GM19035 (cell line): ENCODE measurements at regions not wholly inside any gene's neighbourhood (a gene's known extent, or its start where the extent isn't known, plus 50 kb on each side); places are given as distances from the start of the nearest gene placed in this dataset.
"Not testable (repeated sequence)": the region's sequence is repeated elsewhere in the genome, so short reads cannot be mapped to it uniquely, and the experiment has no call there.

Experiments used
- ATAC-seq: cut with Tn5 transposase; IDR thresholded peaks from one replicate; pipeline ENCODE4 v1.9.1; 2021; ENCODE audit not compliant: unreplicated experiment

DNA sequence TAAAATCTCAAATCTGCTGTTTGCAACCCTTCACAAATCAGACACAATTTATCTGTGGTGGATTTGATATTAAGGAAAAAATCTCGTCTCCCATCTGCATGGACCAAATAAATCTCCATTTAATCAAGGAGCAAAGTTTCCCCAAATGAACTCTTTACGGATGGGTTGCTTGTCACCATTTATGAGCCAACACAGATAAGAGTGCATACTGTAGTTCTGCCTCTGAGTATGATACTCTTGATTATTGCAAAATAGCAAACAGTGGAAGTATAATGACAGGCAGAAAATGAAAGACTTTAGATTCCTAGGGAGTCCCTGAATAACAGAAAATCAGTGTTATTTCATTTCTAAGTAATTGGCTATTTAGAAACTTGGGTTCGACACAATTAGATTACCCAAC lies 1395.9 kb downstream of the FAM181B start:
- no peak for ATAC-seq

- ATAC-seq = no peak
These were observed 1401.4 kb downstream of the FAM181B start for GRCh38 chr11:81332276-81332675.

GRCh38 chr11:81331611-81332235 lies 1401.9 kb downstream of the FAM181B start:
- no peak for ATAC-seq

DNA sequence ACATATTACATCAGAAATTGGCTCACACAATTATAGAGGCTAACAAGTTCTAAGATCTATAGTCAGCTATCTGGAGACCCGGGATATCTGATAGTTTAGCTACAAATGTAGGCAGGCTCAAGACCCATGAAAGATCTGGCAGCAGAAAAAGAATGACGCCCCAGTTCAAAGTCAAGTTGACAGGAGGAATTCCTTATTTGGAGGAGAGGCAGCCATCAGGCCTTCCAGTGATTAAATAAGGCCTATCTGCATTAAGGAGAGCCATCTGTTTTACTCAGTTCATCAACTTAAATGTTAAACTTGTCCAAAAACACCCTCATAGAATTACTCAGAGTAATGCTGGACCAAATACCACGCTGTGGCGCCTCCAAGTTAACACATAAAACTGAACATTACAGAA lies 1402.6 kb downstream of the FAM181B start:
- ATAC-seq = no peak

GRCh38 chr11:81303038-81303664 lies 1430.5 kb downstream of the FAM181B start:
- ATAC-seq = no peak

DNA sequence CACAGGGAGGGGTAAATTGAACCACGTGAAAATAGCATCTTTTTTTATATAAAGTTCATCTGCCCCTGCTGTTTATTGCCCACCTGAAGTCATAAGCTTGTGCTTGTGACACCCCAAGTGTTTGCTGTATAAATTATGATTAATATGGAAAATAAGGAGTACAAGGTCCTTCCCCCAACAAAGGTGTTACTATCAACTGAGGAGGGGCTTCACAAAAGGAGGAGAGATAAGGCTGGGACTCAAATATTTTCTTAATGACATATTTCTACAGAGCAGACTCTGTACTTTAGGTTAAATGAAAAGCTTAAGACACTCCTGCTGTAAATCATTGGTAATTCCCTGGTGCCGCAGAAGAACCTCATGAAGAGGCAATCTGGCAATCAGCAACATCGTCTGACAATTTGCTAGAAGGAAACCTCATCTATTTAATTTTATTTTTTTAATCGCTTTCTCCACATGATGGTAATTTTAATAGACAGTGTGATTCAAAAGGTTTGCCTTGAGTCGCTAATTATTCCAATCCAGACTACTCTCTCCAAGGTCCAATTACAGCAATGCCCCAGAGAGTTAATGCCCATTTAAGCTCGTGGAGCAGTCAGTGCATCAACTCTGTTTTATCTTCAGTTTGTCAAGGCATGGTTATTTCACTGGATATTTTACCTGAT lies 1432.4 kb downstream of the FAM181B start:
- no peak for ATAC-seq

GRCh38 chr11:81286959-81287358 lies 1446.7 kb downstream of the FAM181B start:
- ATAC-seq = no peak

GRCh38 chr11:81286550-81286949 lies 1447.1 kb downstream of the FAM181B start:
- ATAC-seq = no peak

GRCh38 chr11:81280228-81280627 lies 1453.4 kb downstream of the FAM181B start:
- ATAC-seq = not testable (repeated sequence)

- no peak for ATAC-seq
These were observed 1454.7 kb downstream of the FAM181B start for GRCh38 chr11:81278991-81279390.

- no peak for ATAC-seq
These were observed 1463.0 kb downstream of the FAM181B start for GRCh38 chr11:81270686-81271085.

DNA sequence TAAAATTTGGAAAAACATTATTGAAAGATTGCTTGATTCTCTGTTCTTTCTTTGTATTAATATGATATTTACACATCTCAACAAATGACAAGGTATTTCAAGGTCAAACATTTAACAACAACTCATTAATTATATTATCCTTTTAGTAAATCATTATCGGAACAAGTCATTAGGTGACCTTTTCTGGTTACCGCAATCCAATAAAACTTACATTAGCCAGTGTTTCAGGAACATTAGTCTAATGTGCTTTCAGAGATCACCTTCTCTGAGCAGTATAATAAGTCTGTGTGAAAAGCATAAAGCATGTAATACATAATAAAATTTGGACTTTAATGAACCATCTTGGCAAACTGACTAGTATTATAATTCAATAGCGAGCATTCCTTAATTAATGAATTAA lies 1466.4 kb downstream of the FAM181B start:
- no peak for ATAC-seq

GRCh38 chr11:81259471-81259870 lies 1474.2 kb downstream of the FAM181B start:
- ATAC-seq = no peak

DNA sequence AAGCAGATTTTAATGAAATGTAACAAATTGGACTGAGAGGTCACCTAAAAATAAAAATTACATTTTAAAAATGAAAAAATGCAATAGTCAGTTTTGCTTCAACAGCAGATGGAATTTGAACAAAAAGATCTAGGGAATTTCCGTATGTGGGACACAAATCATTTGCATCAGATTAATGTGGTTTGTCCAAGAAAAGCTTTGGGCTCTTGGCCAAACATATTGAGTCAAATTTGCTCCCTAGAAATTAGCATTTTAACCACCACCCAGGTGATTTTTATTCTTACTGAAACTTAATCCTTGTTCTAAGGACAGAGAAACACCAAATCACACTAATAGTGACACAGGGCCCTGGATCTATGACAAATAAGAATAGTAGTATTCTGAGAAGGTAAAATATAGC lies 1477.8 kb downstream of the FAM181B start:
- ATAC-seq = no peak

DNA sequence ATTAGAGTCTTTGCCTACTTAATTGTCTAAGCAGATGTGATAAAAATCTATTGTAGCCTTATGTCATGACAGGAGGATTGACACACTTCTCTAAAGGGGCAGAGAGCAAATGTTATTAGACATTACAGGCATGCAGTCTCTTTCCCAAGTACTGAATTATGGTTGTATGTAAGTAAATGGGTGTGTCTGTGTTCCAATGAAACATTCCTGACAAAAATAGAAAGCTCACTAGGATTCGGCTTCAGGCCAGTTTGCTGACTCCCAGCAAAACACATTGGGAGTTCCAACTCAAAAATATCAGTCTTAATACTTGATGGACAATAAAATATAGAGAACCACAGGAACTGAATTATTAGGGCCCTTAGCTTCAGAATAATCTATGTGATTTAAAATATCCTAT lies 1480.4 kb downstream of the FAM181B start:
- no peak for ATAC-seq

GRCh38 chr11:81246941-81247340 lies 1486.7 kb downstream of the FAM181B start:
- ATAC-seq = no peak

GRCh38 chr11:81245791-81246190 lies 1487.9 kb downstream of the FAM181B start:
- ATAC-seq = no peak

GRCh38 chr11:81241672-81242275 lies 1491.9 kb downstream of the FAM181B start:
- ATAC-seq = no peak

DNA sequence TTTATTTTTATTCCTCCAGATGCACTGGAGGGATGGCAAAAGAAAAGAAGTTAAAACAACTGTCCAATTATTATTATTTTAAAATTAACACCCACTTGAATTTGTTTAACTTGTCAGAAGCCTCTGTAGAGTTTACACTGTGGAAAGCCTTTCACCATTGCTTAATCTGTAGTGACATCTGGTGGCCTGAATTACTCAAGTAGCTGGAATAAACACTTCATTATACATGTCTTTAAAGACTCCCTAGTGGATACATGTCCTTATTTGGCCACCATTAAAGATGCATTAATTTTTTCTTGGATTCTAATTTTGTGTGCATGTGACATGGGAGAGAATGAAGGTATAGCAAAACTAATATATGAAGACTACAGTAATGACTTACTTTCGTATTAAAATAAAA lies 1496.5 kb downstream of the FAM181B start:
- peak; percentile 84 for ATAC-seq

GRCh38 chr11:81227409-81227808 lies 1506.3 kb downstream of the FAM181B start:
- not testable (repeated sequence) for ATAC-seq

GRCh38 chr11:81224396-81224795 lies 1509.3 kb downstream of the FAM181B start:
- ATAC-seq = no peak

DNA sequence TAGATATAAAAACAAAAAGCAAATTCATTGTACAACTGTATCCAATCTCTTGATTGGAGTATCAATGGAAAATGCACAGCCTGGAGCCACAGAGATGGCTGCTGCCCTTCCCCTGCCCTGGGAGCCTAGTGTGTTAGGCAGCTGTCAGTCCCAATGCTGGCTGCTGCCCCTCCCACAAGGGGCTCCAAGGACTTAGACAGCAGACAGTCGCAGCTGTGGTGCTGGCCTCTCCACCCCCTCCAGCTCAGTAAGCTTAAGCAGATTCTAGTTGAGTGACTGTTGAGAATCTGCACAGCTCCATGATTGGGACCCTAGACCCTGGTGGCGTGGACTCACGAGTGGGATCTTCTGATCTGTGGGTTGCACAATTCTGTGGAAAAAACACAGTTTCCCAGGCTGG lies 1511.2 kb downstream of the FAM181B start:
- no peak for ATAC-seq
